IMR-90 (cell line): ENCODE measurements at regions not wholly inside any gene's neighbourhood (a gene's known extent, or its start where the extent isn't known, plus 50 kb on each side); places are given as distances from the start of the nearest gene placed in this dataset.
A peak's percentile ranks its signal among the peaks of the same experiment; 100 is the strongest.

Source experiments
- ATAC-seq: fragments of 200-7000 bp; cut with Tn5 transposase; 2 replicates; pipeline ENCODE4 v1.9.1; 2020; ENCODE audit warnings: low read depth, mild to moderate bottlenecking, moderate library complexity
- BruUV-seq: library from RNA; stranded (reverse); fragments of 400-500 nt; replicated peaks from 2 replicates; lab custom pipeline; 2021; lab: Mats Ljungman, UMichigan
- CTCF ChIA-PET: fragments of 300-600 bp; formaldehyde crosslinking; extraction: SDS; loops from one replicate; lab custom pipeline; 2021; ENCODE audit warnings: antibody characterized with exemption; lab: Yijun Ruan, JAX
- POLR2A ChIA-PET: fragments of 300-600 bp; sonication (Branson Sonifier 250); formaldehyde crosslinking; loops from one replicate; lab custom pipeline; 2022; ENCODE audit warnings: antibody characterized with exemption; ENCODE audit not compliant: unreplicated experiment; lab: Charles Lee
- DNase-seq: peaks from one replicate; pipeline ENCODE4 v3.0.0; 2013
- H2AFZ ChIP-seq: replicated peaks from 2 replicates; pipeline ENCODE3; 2013; ENCODE audit warnings: low read length, mild to moderate bottlenecking; ENCODE audit not compliant: poor library complexity
- H2AK5ac ChIP-seq: 2 replicates; pipeline ENCODE4 v1.6.1; 2013; ENCODE audit warnings: low read depth, low read length, inconsistent platforms
- H2AK9ac ChIP-seq: replicated peaks from 2 replicates; pipeline ENCODE3; 2013; ENCODE audit warnings: mild to moderate bottlenecking, low read depth, low read length, moderate library complexity; ENCODE audit not compliant: poor library complexity
- H2BK120ac ChIP-seq: 2 replicates; pipeline ENCODE4 v1.6.1; 2013; ENCODE audit warnings: low read depth, low read length, inconsistent platforms
- H2BK15ac ChIP-seq: 3 replicates; pipeline ENCODE4 v1.6.1; 2013; ENCODE audit warnings: low read depth, low read length, inconsistent platforms
- H2BK20ac ChIP-seq: 2 replicates; pipeline ENCODE4 v1.6.1; 2013; ENCODE audit warnings: low read depth, mild to moderate bottlenecking, inconsistent platforms, low read length, moderate library complexity
- H2BK5ac ChIP-seq: 2 replicates; pipeline ENCODE4 v1.6.1; 2013; ENCODE audit warnings: mild to moderate bottlenecking, low read depth, low read length, inconsistent platforms; ENCODE audit not compliant: poor library complexity, severe bottlenecking
- H3K14ac ChIP-seq: replicated peaks from 2 replicates; pipeline ENCODE4 v1.6.1; 2013; ENCODE audit warnings: low read depth, low read length, inconsistent platforms
- H3K18ac ChIP-seq: 2 replicates; pipeline ENCODE4 v1.6.1; 2013; ENCODE audit warnings: low read depth, low read length, control low read depth
- H3K23ac ChIP-seq: 2 replicates; pipeline ENCODE4 v1.6.1; 2013; ENCODE audit warnings: low read depth, low read length, inconsistent platforms
- H3K27ac ChIP-seq: 2 replicates; pipeline ENCODE4 v1.5.1; 2013; ENCODE audit warnings: mild to moderate bottlenecking, control low read depth, low read length; ENCODE audit not compliant: insufficient read depth
- H3K27me3 ChIP-seq: 2 replicates; pipeline ENCODE4 v1.6.1; 2013; ENCODE audit warnings: low read length; ENCODE audit not compliant: control insufficient read depth, insufficient read depth
- H3K36me3 ChIP-seq: 2 replicates; pipeline ENCODE4 v1.6.1; 2013; ENCODE audit warnings: low read length, mixed read lengths; ENCODE audit not compliant: control insufficient read depth, insufficient read depth
- H3K4ac ChIP-seq: 2 replicates; pipeline ENCODE4 v1.6.1; 2013; ENCODE audit warnings: low read depth, low read length, inconsistent platforms
- H3K4me1 ChIP-seq: 2 replicates; pipeline ENCODE4 v1.6.1; 2013; ENCODE audit warnings: low read length, mixed read lengths; ENCODE audit not compliant: control insufficient read depth, insufficient read depth
- H3K4me2 ChIP-seq: 2 replicates; pipeline ENCODE4 v1.6.1; 2013; ENCODE audit warnings: low read depth, mild to moderate bottlenecking, control low read depth, low read length, moderate library complexity
- H3K4me3 ChIP-seq: 2 replicates; pipeline ENCODE4 v1.5.1; 2013; ENCODE audit warnings: low read depth, mild to moderate bottlenecking, control low read depth, low read length, moderate library complexity; ENCODE audit not compliant: insufficient read depth
- H3K56ac ChIP-seq: 2 replicates; pipeline ENCODE4 v1.6.1; 2013; ENCODE audit warnings: low read length, inconsistent platforms; ENCODE audit not compliant: insufficient read depth; ENCODE audit errors: extremely low read depth
- H3K79me1 ChIP-seq, 2 experiments: 2 replicates each; pipeline ENCODE4 v1.6.1; 2013; ENCODE audit warnings: low read length in 2 of 2, inconsistent platforms in 1 of 2, low read depth in 1 of 2
- H3K9ac ChIP-seq: 2 replicates; pipeline ENCODE4 v1.6.1; 2013; ENCODE audit warnings: low read depth, low read length, control low read depth
- H3K9me1 ChIP-seq: 2 replicates; pipeline ENCODE4 v1.6.1; 2013; ENCODE audit warnings: low read length, inconsistent platforms; ENCODE audit not compliant: insufficient read depth
- H3K9me3 ChIP-seq: 2 replicates; pipeline ENCODE4 v1.6.1; 2013; ENCODE audit warnings: low read length; ENCODE audit not compliant: control insufficient read depth, insufficient read depth
- H4K20me1 ChIP-seq: 2 replicates; pipeline ENCODE4 v1.6.1; 2013; ENCODE audit warnings: low read length, inconsistent platforms; ENCODE audit not compliant: insufficient read depth
- H4K5ac ChIP-seq: 2 replicates; pipeline ENCODE4 v1.6.1; 2013; ENCODE audit warnings: mild to moderate bottlenecking, low read depth, low read length, control low read depth
- H4K8ac ChIP-seq, 2 experiments: 2 replicates each; pipeline ENCODE4 v1.6.1; 2013; ENCODE audit warnings: low read depth in 2 of 2, low read length in 2 of 2, control low read depth in 1 of 2, inconsistent platforms in 1 of 2
- H4K91ac ChIP-seq: 2 replicates; pipeline ENCODE4 v1.6.1; 2013; ENCODE audit warnings: low read depth, low read length, inconsistent platforms; ENCODE audit not compliant: insufficient read depth
- MAFK ChIP-seq: IDR thresholded peaks from 2 replicates; pipeline ENCODE4 v1.6.1; 2012; ENCODE audit warnings: low read depth, low read length, improper control_type of control experiment
- MXI1 ChIP-seq: IDR thresholded peaks from 2 replicates; pipeline ENCODE4 v1.6.1; 2012; ENCODE audit warnings: low read depth, mild to moderate bottlenecking, low read length, moderate library complexity, borderline replicate concordance
- RAD21 ChIP-seq: IDR thresholded peaks from 2 replicates; pipeline ENCODE4 v1.6.1; 2012; ENCODE audit warnings: low read length, improper control_type of control experiment
- RCOR1 ChIP-seq: IDR thresholded peaks from 2 replicates; pipeline ENCODE4 v1.6.1; 2012; ENCODE audit warnings: mild to moderate bottlenecking, low read length, improper control_type of control experiment; ENCODE audit not compliant: insufficient replicate concordance
- RFX5 ChIP-seq: IDR thresholded peaks from 2 replicates; pipeline ENCODE4 v1.8.0; 2012; ENCODE audit warnings: low read depth, mild to moderate bottlenecking, low read length, moderate library complexity
- SMC3 ChIP-seq: fragments of 150-350 bp; IDR thresholded peaks from 2 replicates; pipeline ENCODE4 v1.6.1; 2016; ENCODE audit warnings: low read depth, mild to moderate bottlenecking, antibody characterized with exemption, low read length, moderate library complexity
- WGBS, 2 experiments: methylation state at CpG; one replicate each; pipeline versions ENCODE4 v1.1.5 to v1.1.7; 2013; ENCODE audit warnings: missing lambda C conversion rate in 2 of 2; ENCODE audit not compliant: insufficient read length in 1 of 2; ENCODE audit errors: extremely low coverage in 2 of 2; 5-methylcytosine and 5-hydroxymethylcytosine counted together
- dilution Hi-C: fragments of 300-500 bp; cut with HindIII; formaldehyde crosslinking; loops from one replicate; pipeline ENCODE4 v1.14.3; 2018; ENCODE audit warnings: low sequenced_read_pairs; ENCODE audit not compliant: unreplicated experiment
- in situ Hi-C: fragments of 300-500 bp; cut with MboI; formaldehyde crosslinking; loops from 3 replicates; pipeline ENCODE4 v1.14.3; 2019; ENCODE audit warnings: low sequenced_read_pairs, inconsistent platforms, mixed read lengths
- intact Hi-C: fragments of 100-400 bp; cut with micrococcal nuclease; formaldehyde crosslinking; loops from 2 replicates; pipeline ENCODE4 v1.10.0; 2022
- TF ChIP-seq, protein P1 (sequence below): fragments of 150-350 bp; IDR thresholded peaks from 2 replicates; pipeline ENCODE4 v1.6.1; 2016; ENCODE audit warnings: low read depth, mild to moderate bottlenecking, low read length, moderate library complexity, borderline replicate concordance
- TF ChIP-seq, protein P2 (sequence below): fragments of 150-350 bp; IDR thresholded peaks from 2 replicates; pipeline ENCODE4 v1.6.1; 2017; ENCODE audit warnings: mild to moderate bottlenecking, antibody characterized with exemption, low read length, low read depth

- Histone ChIP-seq H3K4me3 (no peak overlapping the region), H3K4me1 (peaks cover 4% of the 10 kb centered on the region), H4K8ac (no peak overlapping the region; a peak in 1 of 4 replicates), H3K36me3 (no peaks in the 10 kb centered on the region), H3K23ac (no peak overlapping the region), H2AK5ac (no peak overlapping the region), H2AK9ac (no peak overlapping the region), H4K91ac (no peak overlapping the region), H3K9ac (no peak overlapping the region), H3K79me1 (peaks cover 0 to 30% of the 10 kb centered on the region in 2 experiments; a peak in 2 of 4 replicates), H3K27me3 (no peaks in the 10 kb centered on the region), H3K27ac (no peak overlapping the region), H2BK5ac (no peak overlapping the region), H2BK20ac (no peak overlapping the region), H3K4me2 (no peak overlapping the region), H4K5ac (no peak overlapping the region), H3K9me1 (peaks cover 12% of the 10 kb centered on the region), H4K20me1 (no peaks in the 10 kb centered on the region), H3K4ac (no peak overlapping the region; the same call in 1 of the 2 replicates), H3K18ac (no peak overlapping the region), H2AFZ (peak overlapping the region; percentile 84), H2BK120ac (no peak overlapping the region; the same call in none of the 2 replicates), H3K9me3 (peaks cover 5% of the 10 kb centered on the region), H2BK15ac (no peak overlapping the region; the same call in 2 of the 3 replicates), H3K14ac (no peak overlapping the region; the same call in 1 of the 2 replicates), H3K56ac (no peak overlapping the region)
- ChIA-PET POLR2A (no interaction called here), CTCF (interaction anchor here (1.2 kb wide), 1 partner anchor 12 kb away, joined by 3 read pairs; no protein-coding TSS in a partner anchor)
- intact Hi-C loops (loop anchor here (5.0 kb wide), 2 partner anchors 79 to 149 kb away; no protein-coding TSS in a partner anchor), in situ Hi-C loops (no loop called here), dilution Hi-C loops (no loop called here)
- BruUV-seq = no TSS peak
- DNase-seq (peak; percentile 80), ATAC-seq (peak; percentile 76)
- no peak for TF ChIP-seq SMC3
- TF ChIP-seq, protein P1, sequence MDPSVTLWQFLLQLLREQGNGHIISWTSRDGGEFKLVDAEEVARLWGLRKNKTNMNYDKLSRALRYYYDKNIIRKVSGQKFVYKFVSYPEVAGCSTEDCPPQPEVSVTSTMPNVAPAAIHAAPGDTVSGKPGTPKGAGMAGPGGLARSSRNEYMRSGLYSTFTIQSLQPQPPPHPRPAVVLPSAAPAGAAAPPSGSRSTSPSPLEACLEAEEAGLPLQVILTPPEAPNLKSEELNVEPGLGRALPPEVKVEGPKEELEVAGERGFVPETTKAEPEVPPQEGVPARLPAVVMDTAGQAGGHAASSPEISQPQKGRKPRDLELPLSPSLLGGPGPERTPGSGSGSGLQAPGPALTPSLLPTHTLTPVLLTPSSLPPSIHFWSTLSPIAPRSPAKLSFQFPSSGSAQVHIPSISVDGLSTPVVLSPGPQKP = no peak
- TF ChIP-seq RCOR1 = peak; percentile 26
- TF ChIP-seq RFX5 = no peak
- TF ChIP-seq RAD21 = no peak
- 0 out of 2 replicates have a peak, but pooled peaks have one; percentile 38 for TF ChIP-seq MXI1
- TF ChIP-seq MAFK = no peak
- TF ChIP-seq, protein P2, sequence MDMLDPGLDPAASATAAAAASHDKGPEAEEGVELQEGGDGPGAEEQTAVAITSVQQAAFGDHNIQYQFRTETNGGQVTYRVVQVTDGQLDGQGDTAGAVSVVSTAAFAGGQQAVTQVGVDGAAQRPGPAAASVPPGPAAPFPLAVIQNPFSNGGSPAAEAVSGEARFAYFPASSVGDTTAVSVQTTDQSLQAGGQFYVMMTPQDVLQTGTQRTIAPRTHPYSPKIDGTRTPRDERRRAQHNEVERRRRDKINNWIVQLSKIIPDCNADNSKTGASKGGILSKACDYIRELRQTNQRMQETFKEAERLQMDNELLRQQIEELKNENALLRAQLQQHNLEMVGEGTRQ = peak; percentile 87
- WGBS, 2 experiments = 12% methylated on average over 3 of the region's 8 CpGs; no CpG with 5 or more reads in 1 of the 2 experiments
These were observed 168.9 kb downstream of the C11orf91 start for GRCh38 chr11:33531743-33532181.
